ENCODE measurements at regions not wholly inside any gene's neighbourhood (a gene's known extent, or its start where the extent isn't known, plus 50 kb on each side); places are given as distances from the start of the nearest gene placed in this dataset.

- no peaks in the 10 kb centered on the region for H3K36me3 ChIP-seq (ENCODE audit: control insufficient read depth in 2 of 2, extremely low read depth in 1 of 2, insufficient read depth in 2 of 2, low read length in 2 of 2)
- FAIRE-seq (no peak), DNase-seq (ENCODE audit: low read depth, low spot score) (no peak)
Measured at GRCh38 chr2:129728035-129728972, 251.2 kb upstream of the RAB6C start.

GRCh38 chr2:129729011-129729410 is 250.5 kb upstream of the RAB6C start:
- Histone ChIP-seq H3K27ac (ENCODE audit: control insufficient read depth, insufficient read depth, low read length) (no peak overlapping the region), H3K79me2 (ENCODE audit: control insufficient read depth, insufficient read depth, low read length) (no peaks in the 10 kb centered on the region), H4K20me1 (ENCODE audit: control insufficient read depth, extremely low read depth, insufficient read depth, low read length) (no peaks in the 10 kb centered on the region), H3K4me1 (ENCODE audit: control insufficient read depth, extremely low read depth, insufficient read depth, low read length) (no peaks in the 10 kb centered on the region), H3K27me3 (ENCODE audit: control insufficient read depth, extremely low read depth, insufficient read depth, low read length) (no peaks in the 10 kb centered on the region), H2AFZ (ENCODE audit: control insufficient read depth, low read length) (no peak overlapping the region), H3K36me3 (ENCODE audit: control insufficient read depth in 2 of 2, extremely low read depth in 1 of 2, insufficient read depth in 2 of 2, low read length in 2 of 2) (no peaks in the 10 kb centered on the region), H3K4me2 (ENCODE audit: control insufficient read depth, extremely low read depth, insufficient read depth, low read depth, low read length) (no peak overlapping the region), H3K4me3 (ENCODE audit: control insufficient read depth in 2 of 3, extremely low read depth in 1 of 3, insufficient read depth in 2 of 3, low read depth in 1 of 3, low read length in 3 of 3) (no peak overlapping the region), H3K9me3 (ENCODE audit: control insufficient read depth, low read depth, low read length) (no peaks in the 10 kb centered on the region), H3K9ac (ENCODE audit: control insufficient read depth, extremely low read depth, insufficient read depth, low read length) (no peak overlapping the region), H3K9me1 (ENCODE audit: control insufficient read depth, extremely low read depth, insufficient read depth, low read length) (no peaks in the 10 kb centered on the region)
- DNase-seq (ENCODE audit: low read depth, low spot score): no peak
- TF ChIP-seq EZH2 (IDR thresholded peaks at IDR 0.05; ENCODE audit: low read length): no peak
- TF ChIP-seq CTCF (optimal IDR thresholded peaks at IDR 0.05 in 1 of 3, IDR thresholded peaks at IDR 0.05 in 1 of 3, conservative IDR thresholded peaks at IDR 0.05 in 1 of 3; ENCODE audit: extremely low read depth in 1 of 3, insufficient read depth in 2 of 3, low read length in 3 of 3): no peak
- dilution Hi-C loops (cut with MboI; ENCODE audit: extremely low pct_ligation_motif_present, low sequenced_read_pairs): no loop called here
- no peak for FAIRE-seq

More at GRCh38 chr2:129728035-129728972, 251.2 kb upstream of the RAB6C start:
- Histone ChIP-seq H3K9me3 (ENCODE audit: control insufficient read depth, low read depth, low read length) (no peaks in the 10 kb centered on the region), H3K4me1 (ENCODE audit: control insufficient read depth, extremely low read depth, insufficient read depth, low read length) (no peaks in the 10 kb centered on the region), H3K9ac (ENCODE audit: control insufficient read depth, extremely low read depth, insufficient read depth, low read length) (no peak overlapping the region), H3K27me3 (ENCODE audit: control insufficient read depth, extremely low read depth, insufficient read depth, low read length) (no peaks in the 10 kb centered on the region), H3K79me2 (ENCODE audit: control insufficient read depth, insufficient read depth, low read length) (no peaks in the 10 kb centered on the region), H3K4me2 (ENCODE audit: control insufficient read depth, extremely low read depth, insufficient read depth, low read depth, low read length) (no peak overlapping the region), H3K9me1 (ENCODE audit: control insufficient read depth, extremely low read depth, insufficient read depth, low read length) (no peaks in the 10 kb centered on the region), H2AFZ (ENCODE audit: control insufficient read depth, low read length) (no peak overlapping the region), H4K20me1 (ENCODE audit: control insufficient read depth, extremely low read depth, insufficient read depth, low read length) (no peaks in the 10 kb centered on the region), H3K27ac (ENCODE audit: control insufficient read depth, insufficient read depth, low read length) (no peak overlapping the region), H3K4me3 (ENCODE audit: control insufficient read depth in 2 of 3, extremely low read depth in 1 of 3, insufficient read depth in 2 of 3, low read depth in 1 of 3, low read length in 3 of 3) (no peak overlapping the region)
- TF ChIP-seq CTCF (optimal IDR thresholded peaks at IDR 0.05 in 1 of 3, IDR thresholded peaks at IDR 0.05 in 1 of 3, conservative IDR thresholded peaks at IDR 0.05 in 1 of 3; ENCODE audit: extremely low read depth in 1 of 3, insufficient read depth in 2 of 3, low read length in 3 of 3) (no peak), EZH2 (IDR thresholded peaks at IDR 0.05; ENCODE audit: low read length) (no peak)
- dilution Hi-C loops (cut with MboI; ENCODE audit: extremely low pct_ligation_motif_present, low sequenced_read_pairs): no loop called here
